ENCODE measurements at regions not wholly inside any gene's neighbourhood (a gene's known extent, or its start where the extent isn't known, plus 50 kb on each side); places are given as distances from the start of the nearest gene placed in this dataset.
"Not testable (repeated sequence)": the region's sequence is repeated elsewhere in the genome, so short reads cannot be mapped to it uniquely, and the experiment has no call there.

GRCh38 chr5:178046757-178047399 lies 50.8 kb upstream of the PROP1 start:
- H3K4me3 ChIP-seq; H3K27me3 ChIP-seq; H3K4me1 ChIP-seq; in situ Hi-C loops (cut with MboI; ENCODE audit: low sequenced_read_pairs in 4 of 4); H3K27ac ChIP-seq; ATAC-seq; DNase-seq; H3K36me3 ChIP-seq; intact Hi-C loops (cut with DNase I; ENCODE audit: low total_unique reads); H3K9me3 ChIP-seq: not testable (repeated sequence)

- ATAC-seq; in situ Hi-C loops (cut with MboI; ENCODE audit: low sequenced_read_pairs in 4 of 4); intact Hi-C loops (cut with DNase I; ENCODE audit: low total_unique reads); H3K9me3 ChIP-seq; H3K36me3 ChIP-seq; H3K4me1 ChIP-seq; H3K4me3 ChIP-seq; DNase-seq; H3K27ac ChIP-seq; H3K27me3 ChIP-seq: not testable (repeated sequence)
These were observed 49.9 kb upstream of the PROP1 start for GRCh38 chr5:178045963-178046362.

Data from gastrocnemius medialis (tissue), 4 donors.